Epithelial cell of prostate (primary cell): ENCODE measurements at regions not wholly inside any gene's neighbourhood (a gene's known extent, or its start where the extent isn't known, plus 50 kb on each side); places are given as distances from the start of the nearest gene placed in this dataset.
A peak's percentile ranks its signal among the peaks of the same experiment; 100 is the strongest.

Source experiments
- DNase-seq: peaks from one replicate; pipeline ENCODE4 v3.0.0-alpha.2; 2011; ENCODE audit warnings: low read depth, low spot score
- H3K27ac ChIP-seq: fragments of 450-650 bp; 2 replicates; pipeline ENCODE4 v1.5.1; 2017; ENCODE audit warnings: mild to moderate bottlenecking

DNA sequence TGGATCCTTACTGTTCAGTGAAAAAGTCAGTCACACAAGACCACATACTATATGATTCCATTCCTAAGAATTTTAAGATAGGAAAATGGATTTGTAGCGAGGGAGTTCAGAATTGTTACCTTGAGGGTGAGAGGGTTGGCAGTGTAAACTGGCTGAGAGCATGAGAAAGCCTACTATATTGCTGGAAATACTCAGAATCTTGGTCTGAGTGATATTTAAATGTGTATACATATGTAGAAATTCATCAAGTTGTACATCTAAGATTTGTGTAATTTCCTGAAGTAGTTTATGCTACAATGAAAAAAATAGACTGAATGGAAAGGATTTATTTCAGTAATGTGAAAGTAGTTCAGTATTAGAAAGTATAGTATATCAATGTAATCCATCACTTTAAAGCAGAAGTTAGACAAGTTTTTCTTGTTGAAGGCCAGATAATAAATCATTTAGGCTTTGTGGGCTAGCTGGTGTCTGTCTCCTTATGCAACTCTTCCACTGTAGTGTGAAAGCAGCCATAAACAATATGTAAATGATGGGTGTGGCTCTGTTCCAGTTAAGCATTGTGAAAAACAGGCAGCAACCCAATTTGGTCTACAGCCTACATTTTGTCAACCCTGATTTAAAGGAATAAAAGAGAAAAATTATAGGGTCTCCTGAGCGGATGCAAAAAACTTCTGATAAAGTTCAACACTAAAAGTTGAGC, 127.2 kb upstream of the THY1 start:
- DNase-seq = peak; percentile 43

GRCh38 chr11:119547511-119547910, 124.5 kb upstream of the THY1 start:
- H3K27ac ChIP-seq = no peak overlapping the region
- no peak for DNase-seq

More for the DNA sequence above, 127.2 kb upstream of the THY1 start:
- H3K27ac ChIP-seq = no peak overlapping the region

GRCh38 chr11:119545978-119546915, 123.3 kb upstream of the THY1 start:
- H3K27ac ChIP-seq = no peak overlapping the region
- DNase-seq = no peak

- no peak for DNase-seq
- H3K27ac ChIP-seq = no peak overlapping the region
Observed at GRCh38 chr11:119540370-119541125, 117.6 kb upstream of the THY1 start.

DNA sequence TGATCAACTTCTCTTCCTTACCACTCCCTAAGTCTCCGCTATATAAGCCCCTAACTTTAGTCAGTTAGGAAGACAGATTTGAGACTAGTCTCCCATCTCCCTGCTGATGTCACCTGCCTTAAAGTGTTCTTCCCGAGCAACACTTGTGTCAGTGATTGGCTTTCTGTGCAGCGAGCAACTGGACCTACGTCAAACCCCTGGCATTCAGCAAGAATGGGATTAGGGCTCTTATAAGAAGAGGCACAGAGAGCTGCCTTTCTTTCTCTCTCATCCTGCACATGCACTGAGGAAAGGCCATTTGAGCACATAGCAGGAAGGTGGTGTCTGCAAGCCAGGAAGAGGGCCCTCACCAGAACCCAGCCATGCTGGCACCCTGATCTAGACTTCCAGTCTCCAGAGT, 116.6 kb upstream of the THY1 start:
- no peak for DNase-seq
- H3K27ac ChIP-seq = no peak overlapping the region

GRCh38 chr11:119538753-119539152, 115.8 kb upstream of the THY1 start:
- DNase-seq = no peak
- H3K27ac ChIP-seq = no peak overlapping the region

DNA sequence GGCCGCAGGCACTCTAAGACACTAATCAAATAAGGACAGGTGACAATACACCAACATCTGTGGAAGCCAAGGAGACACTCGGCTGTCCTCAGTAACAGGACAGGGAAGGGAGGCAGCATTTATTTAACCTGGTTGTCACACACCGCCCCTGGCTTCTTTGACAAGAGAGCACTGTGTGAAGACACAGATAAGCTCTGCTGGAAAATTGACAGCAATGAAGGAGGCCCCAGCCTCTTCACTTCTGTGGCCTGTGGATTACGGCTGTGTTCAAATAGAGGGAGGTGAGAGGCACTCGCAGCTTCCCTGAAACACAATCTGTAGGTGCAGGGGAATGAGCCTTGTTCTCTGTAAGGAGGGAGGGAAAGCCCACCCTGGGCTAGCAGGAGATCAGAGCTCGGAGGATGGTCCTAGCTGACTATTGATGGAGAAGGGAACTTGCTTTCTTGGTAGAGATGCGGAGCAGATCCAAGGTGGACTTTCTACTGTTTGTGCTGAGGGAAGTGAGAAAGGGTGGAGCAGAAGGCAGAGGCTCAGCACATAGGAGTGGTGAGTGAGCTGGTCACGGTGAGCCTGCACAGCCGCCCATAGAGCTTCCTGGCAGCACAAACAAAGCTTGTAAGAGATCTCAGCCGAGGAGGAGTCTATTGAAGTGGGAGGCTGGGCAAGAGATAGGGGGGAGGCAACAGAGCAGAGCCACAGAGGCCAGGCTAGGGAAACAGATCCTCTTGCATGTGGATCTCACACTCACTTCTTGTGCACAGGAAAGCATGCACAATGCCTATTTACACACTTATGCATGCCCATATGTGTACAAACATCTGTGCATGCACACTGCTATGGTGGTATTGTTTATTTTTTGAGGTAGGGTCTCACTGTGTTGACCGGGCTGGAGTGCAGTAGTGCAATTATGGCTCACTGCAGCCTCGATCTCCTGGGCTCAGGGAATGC, 114.6 kb upstream of the THY1 start:
- no peak overlapping the region for H3K27ac ChIP-seq
- DNase-seq = no peak

DNA sequence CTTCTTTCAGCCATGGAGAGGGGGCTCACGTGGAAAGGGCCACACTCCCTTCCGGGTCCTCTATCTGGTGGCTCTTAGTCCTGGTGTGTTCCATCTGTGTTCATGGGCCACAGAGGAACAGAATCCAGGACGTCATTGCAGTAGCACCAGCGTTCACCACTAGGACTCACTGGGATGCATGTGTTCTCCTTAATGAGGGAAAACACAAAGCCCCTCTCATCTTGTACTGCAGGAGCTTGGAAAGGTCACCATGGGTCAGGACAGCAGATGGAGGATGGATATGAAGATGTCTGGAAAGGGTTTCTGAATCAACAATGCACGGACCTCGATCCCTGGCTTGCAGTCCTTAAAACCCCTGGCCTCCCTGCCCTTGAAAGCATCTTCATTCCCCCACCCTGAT, 113.8 kb upstream of the THY1 start:
- no peak for DNase-seq
- H3K27ac ChIP-seq = no peak overlapping the region

- no peak for DNase-seq
- no peak overlapping the region for H3K27ac ChIP-seq
Observed at GRCh38 chr11:119533921-119534736, 111.2 kb upstream of the THY1 start.

DNA sequence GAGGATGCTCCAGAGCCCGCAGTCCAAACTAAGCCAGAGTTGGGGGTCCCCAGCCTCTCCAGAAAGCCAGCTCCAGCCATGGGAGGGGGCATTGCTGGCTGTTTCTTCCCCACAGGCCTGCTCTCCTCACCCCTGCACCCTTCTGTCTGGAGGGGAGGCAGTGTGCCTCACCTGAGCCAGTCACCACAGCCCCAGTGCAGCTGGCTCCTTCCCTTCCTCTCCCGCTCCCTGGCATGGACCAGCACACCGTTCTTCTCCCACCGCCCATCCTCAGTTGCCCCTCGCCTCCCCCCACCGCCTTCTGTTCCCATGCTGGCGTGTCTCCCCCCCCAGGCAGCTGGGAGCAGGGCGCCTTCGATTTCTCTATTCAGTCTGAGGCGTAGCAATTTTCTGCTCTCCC, 110.5 kb upstream of the THY1 start:
- no peak overlapping the region for H3K27ac ChIP-seq
- no peak for DNase-seq

DNA sequence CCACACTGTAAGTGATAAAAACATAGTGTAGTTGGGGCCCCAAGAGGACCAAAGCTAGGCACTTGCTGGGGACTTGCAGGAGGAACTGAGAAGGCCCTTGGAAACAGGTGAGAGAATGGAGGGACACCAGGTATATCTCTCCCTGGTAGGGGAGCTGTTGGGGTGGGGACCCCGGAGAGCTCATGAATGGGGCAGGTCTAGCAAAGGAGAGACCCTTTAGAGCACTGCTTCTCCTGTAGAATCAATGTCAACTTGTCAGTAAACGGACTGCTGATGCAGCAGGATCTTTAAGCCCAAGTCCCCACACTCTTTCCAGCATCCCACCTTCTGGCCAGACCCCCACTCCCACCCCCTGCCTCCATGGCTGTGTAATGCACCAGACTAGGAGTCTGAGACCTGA, 109.6 kb upstream of the THY1 start:
- DNase-seq = no peak
- no peak overlapping the region for H3K27ac ChIP-seq

DNA sequence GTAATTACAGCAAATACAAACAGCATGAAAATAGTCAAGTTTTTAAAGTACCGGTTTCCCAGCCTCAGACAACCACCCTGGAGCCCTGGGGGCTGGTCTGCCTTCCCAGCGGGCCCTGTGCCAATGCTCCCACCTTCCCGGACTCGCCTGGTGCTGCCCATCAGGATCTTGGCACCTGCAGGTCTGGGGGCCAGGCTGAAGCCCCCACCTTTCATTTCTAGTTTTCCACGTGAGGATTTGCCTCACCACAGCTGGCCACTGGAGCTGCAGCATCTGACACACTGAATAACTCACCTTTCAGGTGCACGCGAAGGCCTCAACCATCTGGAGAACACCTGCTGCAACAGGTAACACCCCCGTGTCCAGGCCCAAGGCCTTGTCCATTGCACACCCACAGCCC, 108.7 kb upstream of the THY1 start:
- no peak for DNase-seq
- H3K27ac ChIP-seq = no peak overlapping the region

DNA sequence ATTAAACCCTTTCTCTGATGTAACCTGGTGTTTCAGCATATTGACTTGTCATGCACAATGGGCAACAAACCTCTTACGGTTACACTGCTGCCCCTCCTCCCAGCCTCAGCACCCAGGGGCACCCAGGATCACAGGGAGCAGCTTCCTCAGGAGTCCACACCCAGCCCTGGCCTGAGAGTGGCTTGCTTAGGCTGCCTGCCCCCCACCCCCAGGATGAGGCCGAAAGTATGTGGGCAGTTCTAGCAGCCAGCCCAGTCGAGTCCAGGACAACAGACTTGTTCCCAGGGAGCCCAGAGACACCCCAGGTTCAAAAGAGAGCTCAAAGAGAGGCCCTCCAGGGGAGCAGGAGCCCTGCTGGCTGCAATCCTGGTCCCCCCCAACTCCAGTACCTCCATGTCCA, 108.1 kb upstream of the THY1 start:
- no peak overlapping the region for H3K27ac ChIP-seq
- DNase-seq = no peak

GRCh38 chr11:119530509-119530908, 107.5 kb upstream of the THY1 start:
- DNase-seq = no peak

DNA sequence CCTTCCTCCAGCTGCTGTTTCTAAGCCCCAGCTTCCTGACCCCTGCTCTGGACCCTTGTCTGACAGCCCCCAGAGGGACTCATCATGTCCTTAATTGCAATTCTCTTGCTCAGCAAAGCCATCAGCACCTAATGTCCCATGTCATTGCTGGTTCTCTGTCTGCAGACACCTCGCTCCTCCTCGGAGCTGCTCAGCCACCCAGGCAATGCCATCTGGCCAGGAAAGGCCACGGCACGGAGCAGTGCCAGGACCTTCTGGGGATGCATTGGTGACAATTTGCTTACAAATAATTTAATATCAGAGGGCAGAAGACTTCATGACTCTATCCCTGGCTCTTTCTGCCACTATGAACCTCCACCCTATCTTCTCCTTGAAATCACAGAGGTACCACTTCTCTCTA, 107.0 kb upstream of the THY1 start:
- H3K27ac ChIP-seq = no peak overlapping the region
- no peak for DNase-seq

More at GRCh38 chr11:119530509-119530908, 107.5 kb upstream of the THY1 start:
- no peak overlapping the region for H3K27ac ChIP-seq

DNA sequence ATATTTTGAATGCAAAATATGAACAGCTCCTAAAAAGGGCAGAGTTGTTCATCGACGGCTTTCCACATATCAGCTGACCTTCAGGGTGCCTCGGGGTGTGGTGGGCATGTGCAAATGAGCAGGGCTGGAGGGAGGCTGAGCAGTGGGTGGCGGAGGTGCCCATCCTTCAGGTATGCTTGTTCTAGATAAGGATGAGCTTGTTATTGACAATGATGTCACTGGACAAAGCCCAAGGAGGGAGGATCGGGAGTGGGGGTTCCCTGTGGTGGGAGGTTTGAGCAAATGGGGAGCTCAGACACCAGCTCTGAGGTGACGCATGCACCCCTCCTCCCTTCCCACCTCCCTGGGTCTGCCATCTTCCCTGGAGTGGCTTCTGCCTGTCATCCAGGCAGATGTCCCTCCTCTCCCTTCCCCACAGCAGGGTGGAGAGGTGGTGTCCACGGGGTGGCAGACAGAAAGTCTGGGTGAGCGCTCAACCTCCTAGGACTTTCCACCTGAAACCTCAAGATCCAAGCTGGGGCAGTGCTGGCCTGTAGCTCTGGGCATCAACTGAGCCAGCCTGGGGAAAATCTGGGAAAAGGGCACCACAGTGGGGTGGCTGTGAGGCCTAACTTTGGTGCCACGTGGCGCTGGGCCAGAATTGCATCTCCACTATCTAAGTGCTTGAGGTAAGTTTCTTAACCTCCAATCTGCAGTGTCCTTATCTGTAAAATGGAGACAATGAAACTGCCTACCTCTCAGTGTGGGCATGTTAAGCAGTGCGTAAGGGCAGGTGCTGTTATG, 106.3 kb upstream of the THY1 start:
- no peak overlapping the region for H3K27ac ChIP-seq
- DNase-seq = no peak

DNA sequence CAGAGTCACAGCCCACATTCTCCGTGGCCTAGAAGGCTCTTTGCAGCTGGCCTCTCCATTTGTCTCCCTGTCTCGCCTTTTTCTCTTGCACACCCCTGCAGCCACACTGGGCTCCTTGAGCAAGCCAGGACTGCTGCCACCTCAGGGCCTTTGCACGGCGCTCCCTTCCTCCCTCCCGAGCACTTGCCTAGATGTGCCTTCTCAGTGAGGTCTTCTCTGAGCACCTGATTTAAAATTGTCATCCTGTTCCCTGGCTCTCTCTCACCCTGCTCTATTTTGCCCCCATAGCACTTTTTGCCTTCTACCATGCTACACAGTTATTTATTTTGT, 102.9 kb upstream of the THY1 start:
- H3K27ac ChIP-seq = no peak overlapping the region
- no peak for DNase-seq

DNA sequence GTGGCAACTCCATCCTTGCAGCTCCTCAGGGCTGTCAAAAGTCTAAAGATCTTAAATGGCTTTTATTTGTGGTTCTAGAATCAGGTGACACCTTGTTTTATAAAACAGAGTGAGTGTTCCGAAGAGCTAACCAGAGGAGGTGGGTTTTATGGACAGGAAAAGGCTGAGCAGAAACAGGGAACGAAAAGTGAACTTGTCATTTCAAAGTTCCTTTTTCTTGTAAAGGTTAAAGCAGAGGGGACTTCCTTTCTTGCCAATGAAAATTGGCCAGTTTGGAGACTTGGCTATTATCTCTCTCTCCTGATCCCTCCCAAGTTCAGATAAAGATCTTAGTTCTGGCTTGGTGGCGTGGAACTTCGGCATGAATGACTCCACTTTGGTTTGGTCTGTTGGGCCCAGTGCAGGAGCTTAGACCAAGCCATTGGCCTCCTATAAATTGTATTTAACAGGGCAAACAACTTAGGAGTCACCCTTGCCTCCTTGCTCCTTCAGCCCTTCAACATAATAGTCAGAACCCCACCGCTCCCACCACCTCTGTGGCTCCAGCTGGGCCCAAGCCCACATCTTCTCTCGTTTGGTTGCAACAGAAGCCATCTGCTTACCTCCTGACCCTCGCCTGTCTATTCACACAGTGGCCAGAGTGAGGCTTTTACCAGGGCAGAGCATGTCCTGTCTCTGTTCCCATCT, 102.4 kb upstream of the THY1 start:
- no peak overlapping the region for H3K27ac ChIP-seq
- no peak for DNase-seq
